ENCODE measurements at regions not wholly inside any gene's neighbourhood (a gene's known extent, or its start where the extent isn't known, plus 50 kb on each side); places are given as distances from the start of the nearest gene placed in this dataset.

DNA sequence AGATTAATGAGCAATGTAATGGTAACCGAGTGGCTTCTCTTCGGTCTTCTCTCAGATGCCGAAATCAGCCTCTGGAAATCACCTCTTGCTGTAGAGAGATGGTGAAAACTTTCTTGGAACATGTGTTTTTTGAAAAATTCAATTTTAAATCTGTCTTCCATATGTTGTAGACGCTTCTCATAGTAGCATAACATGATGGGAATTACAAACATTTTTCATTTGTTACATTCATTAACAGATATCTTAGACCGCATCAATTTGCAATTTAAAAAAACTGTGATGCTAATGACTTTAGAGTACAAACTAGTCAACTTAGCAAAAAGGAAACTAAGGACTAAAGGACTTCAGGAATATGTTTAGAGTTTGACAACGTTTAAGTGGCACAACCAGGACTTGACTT, 275.2 kb downstream of the ASXL3 start:
- TF ChIP-seq POLR2AphosphoS5 (IDR thresholded peaks at IDR 0.05) (no peak), POLR2A (IDR thresholded peaks at IDR 0.05) (no peak), EP300 (IDR thresholded peaks at IDR 0.05; ENCODE audit: low read depth) (no peak)
- TF ChIP-seq, protein P1, sequence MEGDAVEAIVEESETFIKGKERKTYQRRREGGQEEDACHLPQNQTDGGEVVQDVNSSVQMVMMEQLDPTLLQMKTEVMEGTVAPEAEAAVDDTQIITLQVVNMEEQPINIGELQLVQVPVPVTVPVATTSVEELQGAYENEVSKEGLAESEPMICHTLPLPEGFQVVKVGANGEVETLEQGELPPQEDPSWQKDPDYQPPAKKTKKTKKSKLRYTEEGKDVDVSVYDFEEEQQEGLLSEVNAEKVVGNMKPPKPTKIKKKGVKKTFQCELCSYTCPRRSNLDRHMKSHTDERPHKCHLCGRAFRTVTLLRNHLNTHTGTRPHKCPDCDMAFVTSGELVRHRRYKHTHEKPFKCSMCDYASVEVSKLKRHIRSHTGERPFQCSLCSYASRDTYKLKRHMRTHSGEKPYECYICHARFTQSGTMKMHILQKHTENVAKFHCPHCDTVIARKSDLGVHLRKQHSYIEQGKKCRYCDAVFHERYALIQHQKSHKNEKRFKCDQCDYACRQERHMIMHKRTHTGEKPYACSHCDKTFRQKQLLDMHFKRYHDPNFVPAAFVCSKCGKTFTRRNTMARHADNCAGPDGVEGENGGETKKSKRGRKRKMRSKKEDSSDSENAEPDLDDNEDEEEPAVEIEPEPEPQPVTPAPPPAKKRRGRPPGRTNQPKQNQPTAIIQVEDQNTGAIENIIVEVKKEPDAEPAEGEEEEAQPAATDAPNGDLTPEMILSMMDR (IDR thresholded peaks at IDR 0.05), result no peak
- Histone ChIP-seq H3K27me3 (no peaks in the 10 kb centered on the region), H3K27ac (no peak overlapping the region), H3K4me3 (no peak overlapping the region), H3K9me3 (no peaks in the 10 kb centered on the region), H3K36me3 (no peaks in the 10 kb centered on the region), H3K4me1 (no peaks in the 10 kb centered on the region)
- intact Hi-C loops (cut with DNase I; ENCODE audit: low total_unique reads) (no loop called here), in situ Hi-C loops (cut with MboI; ENCODE audit: low pct_ligation_motif_present in 1 of 4, low pct_unique_long_range_greater_than_20kb in 1 of 4, low sequenced_read_pairs in 3 of 4) (no loop called here)
- DNase-seq, result no peak
- WGBS, 2 donors (ENCODE audit: low coverage in 1 of 2), result 76 to 82% methylated on average over 6 of the region's 6 CpGs

DNA sequence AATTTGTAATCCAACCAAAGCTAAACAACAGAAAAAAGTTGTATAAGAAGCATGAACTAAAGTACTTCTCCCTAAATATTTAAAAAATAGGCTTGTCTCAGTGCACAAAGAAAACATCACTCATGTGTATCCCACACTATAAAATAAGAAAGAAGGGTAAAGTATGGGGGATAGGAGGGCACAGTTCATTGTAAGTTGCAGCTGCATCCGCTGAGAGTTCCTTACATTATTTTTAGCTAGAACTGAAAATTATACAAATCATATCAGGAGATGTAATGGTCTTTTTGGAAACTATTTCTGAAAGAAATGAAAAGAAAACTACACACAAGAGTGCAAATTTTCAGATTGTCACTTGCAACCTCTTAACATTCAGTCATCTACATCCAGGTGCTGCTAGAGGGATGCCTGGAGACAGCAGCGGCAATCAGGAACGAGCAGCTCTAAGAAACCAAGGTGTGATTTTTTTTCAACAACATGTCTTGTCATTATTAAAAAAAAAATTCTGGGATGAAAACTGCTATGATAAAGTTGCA, 273.6 kb downstream of the ASXL3 start:
- intact Hi-C loops (cut with DNase I; ENCODE audit: low total_unique reads) (no loop called here), in situ Hi-C loops (cut with MboI; ENCODE audit: low pct_ligation_motif_present in 1 of 4, low pct_unique_long_range_greater_than_20kb in 1 of 4, low sequenced_read_pairs in 3 of 4) (no loop called here)
- Histone ChIP-seq H3K9me3 (no peaks in the 10 kb centered on the region), H3K4me3 (no peak overlapping the region), H3K36me3 (no peaks in the 10 kb centered on the region), H3K27ac (no peak overlapping the region), H3K4me1 (no peaks in the 10 kb centered on the region), H3K27me3 (no peaks in the 10 kb centered on the region)
- TF ChIP-seq, protein P1 (IDR thresholded peaks at IDR 0.05), result no peak
- TF ChIP-seq POLR2AphosphoS5 (IDR thresholded peaks at IDR 0.05) (no peak), POLR2A (IDR thresholded peaks at IDR 0.05) (no peak), EP300 (IDR thresholded peaks at IDR 0.05; ENCODE audit: low read depth) (no peak)
- 91 to 94% methylated on average over 3 of the region's 3 CpGs for WGBS, 2 donors (ENCODE audit: low coverage in 1 of 2)
- DNase-seq, result no peak

DNA sequence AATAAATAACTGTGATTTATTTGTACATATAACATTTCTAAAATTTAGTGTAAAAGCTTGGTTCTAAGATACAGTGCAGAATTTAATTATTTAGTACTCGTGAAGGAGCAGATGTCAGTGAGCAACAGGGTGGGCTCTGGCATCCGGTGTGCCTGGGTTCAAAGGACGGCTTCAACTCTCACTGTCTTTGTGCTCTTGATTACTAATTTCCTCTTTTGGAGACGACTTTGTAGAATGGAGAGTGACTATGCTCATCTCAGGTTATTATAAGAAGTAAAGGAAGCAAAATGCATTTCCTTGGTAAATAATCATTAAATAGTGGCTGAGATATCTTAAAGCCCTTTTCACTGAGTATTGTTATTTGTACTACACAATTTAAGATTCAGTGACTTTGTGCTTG, 271.7 kb downstream of the ASXL3 start:
- DNase-seq, result no peak
- in situ Hi-C loops (cut with MboI; ENCODE audit: low pct_ligation_motif_present in 1 of 4, low pct_unique_long_range_greater_than_20kb in 1 of 4, low sequenced_read_pairs in 3 of 4), result loop anchor here in 1 of 4 donors (25.0 kb wide), 1 partner anchor 188 kb away; no protein-coding TSS in a partner anchor
- H3K27ac ChIP-seq, result no peak overlapping the region
- no peaks in the 10 kb centered on the region for H3K36me3 ChIP-seq
- no peaks in the 10 kb centered on the region for H3K9me3 ChIP-seq
- H3K4me1 ChIP-seq, result no peaks in the 10 kb centered on the region
- no peak overlapping the region for H3K4me3 ChIP-seq
- 61 to 65% methylated on average over 4 of the region's 4 CpGs for WGBS, 2 donors (ENCODE audit: low coverage in 1 of 2)
- TF ChIP-seq, protein P1 (IDR thresholded peaks at IDR 0.05), result no peak
- H3K27me3 ChIP-seq, result no peaks in the 10 kb centered on the region
- intact Hi-C loops (cut with DNase I; ENCODE audit: low total_unique reads), result no loop called here

DNA sequence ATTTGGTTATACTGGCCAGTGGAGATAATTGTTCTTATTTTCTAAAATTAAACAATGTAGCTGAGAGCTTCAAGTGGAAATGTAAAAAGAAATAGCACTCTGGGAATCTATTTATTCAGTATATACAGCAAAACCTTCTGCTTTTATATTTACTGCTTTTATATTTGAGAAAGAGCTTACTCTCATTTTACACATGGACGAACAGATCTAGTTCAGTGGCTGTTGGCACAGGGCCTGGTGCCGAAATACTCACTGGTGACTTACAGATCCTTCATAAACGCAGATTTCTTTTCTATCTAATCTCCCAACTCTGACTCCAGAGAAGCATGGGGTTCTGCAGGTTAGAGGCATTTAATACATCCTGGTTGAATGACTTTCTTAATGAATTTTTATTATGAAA, 266.2 kb downstream of the ASXL3 start:
- in situ Hi-C loops (cut with MboI; ENCODE audit: low pct_ligation_motif_present in 1 of 4, low pct_unique_long_range_greater_than_20kb in 1 of 4, low sequenced_read_pairs in 3 of 4), result loop anchor here in 1 of 4 donors (25.0 kb wide), 1 partner anchor 193 kb away; no protein-coding TSS in a partner anchor
- TF ChIP-seq POLR2A (IDR thresholded peaks at IDR 0.05) (no peak), POLR2AphosphoS5 (IDR thresholded peaks at IDR 0.05) (no peak), EP300 (IDR thresholded peaks at IDR 0.05; ENCODE audit: low read depth) (no peak)
- TF ChIP-seq, protein P1 (IDR thresholded peaks at IDR 0.05), result no peak
- 76 to 77% methylated on average over 3 of the region's 3 CpGs for WGBS, 2 donors (ENCODE audit: low coverage in 1 of 2)

More for the DNA sequence above, 266.2 kb downstream of the ASXL3 start:
- DNase-seq, result no peak
- H3K4me3 ChIP-seq, result no peak overlapping the region
- H3K9me3 ChIP-seq, result no peaks in the 10 kb centered on the region
- H3K27ac ChIP-seq, result no peak overlapping the region
- H3K4me1 ChIP-seq, result peaks cover 4 to 12% (median 10%) of the 10 kb centered on the region in 4 donors
- H3K27me3 ChIP-seq, result no peaks in the 10 kb centered on the region
- intact Hi-C loops (cut with DNase I; ENCODE audit: low total_unique reads), result no loop called here
- H3K36me3 ChIP-seq, result no peaks in the 10 kb centered on the region
